Right lobe of liver (tissue), 6 donors: ENCODE measurements at regions not wholly inside any gene's neighbourhood (a gene's known extent, or its start where the extent isn't known, plus 50 kb on each side); places are given as distances from the start of the nearest gene placed in this dataset.

Experiments used
- ATAC-seq, 4 donors: fragments of 200-7000 bp; cut with Tn5 transposase; one replicate each; pipeline ENCODE4 v1.9.1; 2020; ENCODE audit warnings: mild to moderate bottlenecking in 4 of 4, moderate library complexity in 4 of 4
- DNase-seq, 3 donors: peaks; one replicate each; pipeline ENCODE4 v3.0.0-alpha.2; 2020
- H3K27ac ChIP-seq, 3 donors: fragments of 200-600 bp; one replicate each; pipeline ENCODE4 v1.8.0; 2022
- H3K27me3 ChIP-seq, 2 donors: fragments of 200-600 bp; one replicate each; pipeline ENCODE4 v1.8.0; 2022
- H3K36me3 ChIP-seq, 4 donors: fragments of 200-600 bp; sonication (generic) in 1 of 4; one replicate each; pipeline versions ENCODE4 v1.5.1 to v1.8.0; 2017 to 2022; ENCODE audit warnings: control low read depth in 1 of 4
- H3K4me1 ChIP-seq, 4 donors: fragments of 200-600 bp; sonication (generic) in 1 of 4; one replicate each; pipeline versions ENCODE4 v1.5.1 to v1.8.0; 2017 to 2022; ENCODE audit warnings: control low read depth in 1 of 4
- H3K4me3 ChIP-seq, 3 donors: fragments of 200-600 bp; one replicate each; pipeline ENCODE4 v1.8.0; 2022
- H3K9me3 ChIP-seq, 4 donors: fragments of 200-600 bp; sonication (generic) in 1 of 4; one replicate each; pipeline versions ENCODE4 v1.5.1 to v1.8.0; 2017 to 2022; ENCODE audit warnings: control low read depth in 1 of 4
- POLR2A ChIP-seq: fragments of 450-650 bp; IDR thresholded peaks from one replicate; pipeline ENCODE4 v1.6.1; 2017; ENCODE audit warnings: antibody characterized with exemption, mild to moderate bottlenecking
- WGBS: methylation state at CpG from one replicate; pipeline ENCODE4 v1.1.6; 2018; ENCODE audit warnings: low coverage, low lambda C conversion rate; ENCODE audit not compliant: insufficient coverage; ENCODE audit errors: missing lambda C conversion rate; 5-methylcytosine and 5-hydroxymethylcytosine counted together
- intact Hi-C, 2 donors: fragments of 100-400 bp; cut with DNase I; formaldehyde crosslinking; loops; one replicate each; pipeline versions ENCODE4 v1.11.2 to v1.14.1; 2022
- TF ChIP-seq, protein P1 (sequence below), 4 donors: fragments of 200-600 bp in 3 of 4; fragments of 450-650 bp in 1 of 4; IDR thresholded peaks; one replicate each; pipeline versions ENCODE4 v1.5.1 to v1.8.0; 2016 to 2022; ENCODE audit warnings: antibody characterized with exemption in 4 of 4, mild to moderate bottlenecking in 2 of 4
- donor health status: DM: no; HTN: yes; CAD: no.
- donor health status: DM: no; HTN: no; CAD: no.
- donor health status: DM: no; HTN: no; CAD: no.
- donor health status: DM: no; HTN: yes; CAD: no.
- donor health status: DM: no; HTN: yes; CAD: no.

DNA sequence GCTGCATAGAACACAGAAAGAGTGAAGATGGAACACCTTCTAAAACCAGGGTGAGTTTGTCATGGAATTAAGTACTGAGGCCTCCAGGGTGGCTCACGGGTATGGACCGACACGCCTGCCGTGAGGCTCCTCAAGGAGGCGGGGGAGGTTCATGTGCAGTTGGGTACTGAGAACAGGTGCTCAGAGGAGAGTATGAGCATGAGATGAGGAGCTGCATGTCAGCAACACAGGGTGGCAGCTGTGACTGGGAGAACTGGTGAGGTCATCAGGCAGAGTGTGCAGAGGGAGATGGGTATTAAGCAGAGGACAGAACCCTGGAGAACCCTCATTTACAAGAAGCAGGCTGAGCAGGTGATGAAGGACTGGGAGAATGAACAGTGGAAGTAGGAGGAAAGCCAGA lies 63.2 kb upstream of the KLHL29 start:
- 88% methylated on average over 5 of the region's 5 CpGs for WGBS
- no peaks in the 10 kb centered on the region for H3K9me3 ChIP-seq
- TF ChIP-seq, protein P1, sequence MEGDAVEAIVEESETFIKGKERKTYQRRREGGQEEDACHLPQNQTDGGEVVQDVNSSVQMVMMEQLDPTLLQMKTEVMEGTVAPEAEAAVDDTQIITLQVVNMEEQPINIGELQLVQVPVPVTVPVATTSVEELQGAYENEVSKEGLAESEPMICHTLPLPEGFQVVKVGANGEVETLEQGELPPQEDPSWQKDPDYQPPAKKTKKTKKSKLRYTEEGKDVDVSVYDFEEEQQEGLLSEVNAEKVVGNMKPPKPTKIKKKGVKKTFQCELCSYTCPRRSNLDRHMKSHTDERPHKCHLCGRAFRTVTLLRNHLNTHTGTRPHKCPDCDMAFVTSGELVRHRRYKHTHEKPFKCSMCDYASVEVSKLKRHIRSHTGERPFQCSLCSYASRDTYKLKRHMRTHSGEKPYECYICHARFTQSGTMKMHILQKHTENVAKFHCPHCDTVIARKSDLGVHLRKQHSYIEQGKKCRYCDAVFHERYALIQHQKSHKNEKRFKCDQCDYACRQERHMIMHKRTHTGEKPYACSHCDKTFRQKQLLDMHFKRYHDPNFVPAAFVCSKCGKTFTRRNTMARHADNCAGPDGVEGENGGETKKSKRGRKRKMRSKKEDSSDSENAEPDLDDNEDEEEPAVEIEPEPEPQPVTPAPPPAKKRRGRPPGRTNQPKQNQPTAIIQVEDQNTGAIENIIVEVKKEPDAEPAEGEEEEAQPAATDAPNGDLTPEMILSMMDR (IDR thresholded peaks at IDR 0.05) = no peak
- TF ChIP-seq POLR2A = no peak

DNA sequence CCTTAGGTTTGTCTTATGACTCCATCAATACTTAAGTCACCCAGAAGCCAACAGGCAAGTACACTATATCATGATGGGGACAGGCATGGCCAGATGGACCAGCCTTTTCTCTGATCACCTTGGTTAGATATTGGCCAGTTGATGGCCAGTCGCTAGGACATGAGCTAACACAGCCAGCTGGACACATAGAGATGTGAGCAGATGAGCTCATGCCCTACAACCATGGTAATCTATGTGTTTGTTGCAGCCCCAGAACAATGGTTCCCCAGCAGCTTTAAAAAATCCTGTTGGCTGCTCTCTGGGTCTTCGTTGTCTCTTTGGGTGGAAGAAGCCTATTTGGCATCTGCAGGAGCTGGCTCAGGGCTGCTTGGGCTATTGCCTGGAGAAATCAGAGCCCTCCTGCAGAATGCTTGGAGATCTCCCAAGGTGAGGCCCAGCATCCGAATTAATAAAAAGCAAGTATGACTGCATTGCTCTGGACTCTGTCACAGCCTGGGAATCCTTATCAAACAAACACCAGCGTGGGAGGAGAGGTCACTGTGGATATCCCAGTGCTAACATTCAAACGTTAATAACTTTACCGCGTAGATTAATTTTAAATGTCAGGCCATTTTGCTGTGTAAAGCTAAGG lies 62.3 kb upstream of the KLHL29 start:
- Histone ChIP-seq H3K27ac (no peak overlapping the region), H3K9me3 (no peaks in the 10 kb centered on the region), H3K36me3 (no peaks in the 10 kb centered on the region), H3K4me3 (no peak overlapping the region), H3K4me1 (no peaks in the 10 kb centered on the region), H3K27me3 (no peaks in the 10 kb centered on the region)
- TF ChIP-seq POLR2A = no peak
- TF ChIP-seq, protein P1 (IDR thresholded peaks at IDR 0.05) = no peak
- WGBS = 46% methylated on average over 7 of the region's 7 CpGs
- ATAC-seq (peak in 1 of 4 donors; percentile 57), DNase-seq (no peak)
- intact Hi-C loops = no loop called here

More for the DNA sequence above, 63.2 kb upstream of the KLHL29 start:
- DNase-seq (no peak), ATAC-seq (no peak)
- intact Hi-C loops = no loop called here
- H3K36me3 ChIP-seq = no peaks in the 10 kb centered on the region
- no peaks in the 10 kb centered on the region for H3K27me3 ChIP-seq
- H3K4me3 ChIP-seq = no peak overlapping the region
- no peak overlapping the region for H3K27ac ChIP-seq
- H3K4me1 ChIP-seq = no peaks in the 10 kb centered on the region

DNA sequence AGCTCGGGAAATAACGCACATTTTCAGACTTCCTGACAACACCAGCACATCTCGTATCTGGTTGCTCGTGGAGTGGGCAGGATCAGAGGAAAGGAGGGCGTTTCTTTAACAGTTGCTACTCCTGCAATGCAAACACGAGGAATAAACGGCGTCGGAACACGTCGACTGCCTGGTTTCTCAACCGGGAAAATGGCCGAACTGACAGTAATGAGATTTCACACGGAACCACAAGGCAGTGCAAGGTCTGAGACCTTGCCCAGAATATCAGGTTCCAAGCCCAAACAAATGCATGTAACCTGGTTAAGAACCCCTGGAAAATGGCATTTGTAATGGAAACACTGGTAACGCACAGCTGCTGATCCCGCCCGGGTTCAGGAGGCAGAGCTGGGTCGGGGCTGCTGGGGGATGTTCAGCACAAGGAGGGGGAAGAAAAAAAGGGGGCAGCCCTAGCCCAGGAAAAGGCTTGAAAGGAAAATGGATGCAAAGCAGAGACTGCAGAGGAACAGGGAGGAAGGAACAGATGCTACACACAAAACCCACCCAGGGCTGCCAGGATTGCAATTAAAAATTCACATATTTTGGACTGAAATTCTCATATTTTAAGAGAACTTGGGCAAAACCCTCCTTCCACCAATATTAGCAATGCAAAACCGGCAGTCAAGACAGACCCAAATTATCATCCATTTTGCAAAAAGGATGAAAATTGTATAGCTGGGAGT lies 61.6 kb upstream of the KLHL29 start:
- DNase-seq (no peak), ATAC-seq (no peak)
- intact Hi-C loops = no loop called here
- H3K9me3 ChIP-seq = no peaks in the 10 kb centered on the region
- TF ChIP-seq POLR2A = no peak
- TF ChIP-seq, protein P1 (IDR thresholded peaks at IDR 0.05) = no peak
- WGBS = 63% methylated on average over 18 of the region's 19 CpGs
- H3K27me3 ChIP-seq = no peaks in the 10 kb centered on the region
- H3K4me3 ChIP-seq = no peak overlapping the region
- H3K36me3 ChIP-seq = no peaks in the 10 kb centered on the region
- no peaks in the 10 kb centered on the region for H3K4me1 ChIP-seq
- H3K27ac ChIP-seq = no peak overlapping the region

DNA sequence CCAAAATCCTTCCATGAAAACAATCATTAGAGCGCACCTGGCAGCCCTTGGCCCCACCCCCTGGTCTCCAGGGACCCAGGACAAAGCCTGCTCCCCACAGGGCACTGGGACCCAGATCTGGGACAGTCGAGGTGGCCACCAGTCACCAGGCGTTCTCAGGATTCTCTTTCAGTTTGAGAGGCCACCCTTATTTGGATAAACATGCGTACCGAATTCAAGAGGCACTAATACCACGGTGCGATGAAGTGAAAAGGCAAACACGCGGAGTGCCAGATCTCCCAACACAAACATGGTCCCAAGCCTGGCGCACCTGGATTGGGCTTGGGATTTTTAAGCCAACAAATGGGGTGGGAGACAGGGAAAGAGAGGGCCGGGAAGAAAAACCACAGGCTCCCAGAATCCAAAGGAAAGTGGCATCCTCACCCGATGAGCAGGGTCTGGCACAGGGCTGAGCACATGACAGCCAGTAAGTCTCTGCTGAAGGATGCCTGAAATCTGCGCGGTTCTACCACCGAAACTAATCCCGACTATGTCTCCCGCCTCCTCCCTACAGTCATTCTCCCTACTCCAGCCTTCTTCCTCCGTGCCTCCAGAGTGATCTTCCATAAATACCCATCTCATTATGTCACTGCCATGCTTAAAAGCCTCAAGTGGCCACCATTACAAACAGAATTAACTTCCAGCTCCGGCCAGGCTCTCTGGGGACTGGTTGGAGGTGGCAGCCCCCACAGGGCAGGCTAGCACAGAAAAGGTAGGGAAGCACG lies 60.9 kb upstream of the KLHL29 start:
- no peaks in the 10 kb centered on the region for H3K4me1 ChIP-seq
- no peak overlapping the region for H3K4me3 ChIP-seq
- TF ChIP-seq, protein P1 (IDR thresholded peaks at IDR 0.05) = no peak
- no peak for TF ChIP-seq POLR2A
- ATAC-seq (no peak), DNase-seq (no peak)
- no peaks in the 10 kb centered on the region for H3K9me3 ChIP-seq
- H3K27ac ChIP-seq = no peak overlapping the region
- no peaks in the 10 kb centered on the region for H3K36me3 ChIP-seq
- no peaks in the 10 kb centered on the region for H3K27me3 ChIP-seq
- intact Hi-C loops = no loop called here
- WGBS = 84% methylated on average over 6 of the region's 20 CpGs
